NCI-H1092 treated with DMSO at 0.1 percent for 48 hours (cell line): ENCODE measurements at regions not wholly inside any gene's neighbourhood (a gene's known extent, or its start where the extent isn't known, plus 50 kb on each side); places are given as distances from the start of the nearest gene placed in this dataset.

Experiments
- DNase-seq: peaks from one replicate; lab custom pipeline; 2025; lab: John Stamatoyannopoulos, UW

DNA sequence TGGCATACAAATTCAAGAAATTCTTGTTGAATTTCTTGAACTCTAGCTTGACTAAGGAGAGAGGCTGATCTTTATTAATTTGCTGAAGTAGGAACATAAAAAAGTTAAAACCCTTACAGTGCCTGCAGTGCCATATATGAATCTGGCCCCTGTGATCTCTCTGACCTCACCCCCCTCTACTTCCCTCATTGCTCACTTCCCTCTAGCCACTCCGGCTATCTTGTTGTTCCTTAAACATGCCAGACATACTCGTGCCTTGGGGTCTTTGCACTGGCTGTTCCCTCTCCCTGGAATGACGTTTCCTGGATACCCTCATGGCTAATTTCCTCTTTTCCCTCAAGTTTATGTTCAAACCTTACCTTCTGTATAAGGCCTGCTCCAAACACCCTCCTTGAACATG is 246.3 kb upstream of the SIX2 start:
- DNase-seq: no peak

DNA sequence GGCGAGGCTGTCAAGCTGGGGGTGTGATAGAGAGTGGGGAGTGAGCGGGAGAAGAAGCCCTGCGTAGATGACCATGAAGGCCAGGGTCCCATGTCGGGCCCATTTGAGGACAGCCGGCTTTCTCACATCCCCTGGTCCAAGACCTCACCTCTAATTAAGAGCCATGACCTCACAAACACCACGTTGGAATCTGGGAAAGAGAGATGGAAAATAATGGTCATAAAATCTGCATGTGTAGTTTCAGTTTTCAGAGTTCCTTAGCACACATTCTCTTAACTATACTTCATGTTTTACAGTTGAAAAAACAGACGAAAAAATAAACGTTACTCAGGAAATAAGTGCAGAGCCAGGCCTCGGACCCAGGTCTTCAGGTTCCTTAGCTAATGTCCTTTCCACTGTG is 244.8 kb upstream of the SIX2 start:
- DNase-seq: no peak

DNA sequence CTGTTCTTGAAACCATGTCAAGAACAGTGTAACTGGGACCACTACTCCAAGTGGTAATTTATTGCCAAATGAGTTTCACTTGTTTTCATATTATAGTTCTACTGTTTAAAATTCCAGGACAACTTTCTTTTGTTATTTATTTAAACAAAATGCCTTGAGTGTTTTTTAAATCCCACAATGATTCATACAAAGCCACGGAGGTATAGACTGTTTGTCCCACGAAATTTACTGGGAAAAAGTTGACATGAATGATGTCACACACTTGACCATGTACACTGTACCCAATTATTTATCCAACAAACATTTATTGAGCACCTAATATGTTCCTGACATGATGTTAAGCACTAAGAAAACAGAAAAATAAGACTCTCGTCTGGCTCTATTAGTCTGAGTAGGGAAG is 243.9 kb upstream of the SIX2 start:
- DNase-seq: no peak

DNA sequence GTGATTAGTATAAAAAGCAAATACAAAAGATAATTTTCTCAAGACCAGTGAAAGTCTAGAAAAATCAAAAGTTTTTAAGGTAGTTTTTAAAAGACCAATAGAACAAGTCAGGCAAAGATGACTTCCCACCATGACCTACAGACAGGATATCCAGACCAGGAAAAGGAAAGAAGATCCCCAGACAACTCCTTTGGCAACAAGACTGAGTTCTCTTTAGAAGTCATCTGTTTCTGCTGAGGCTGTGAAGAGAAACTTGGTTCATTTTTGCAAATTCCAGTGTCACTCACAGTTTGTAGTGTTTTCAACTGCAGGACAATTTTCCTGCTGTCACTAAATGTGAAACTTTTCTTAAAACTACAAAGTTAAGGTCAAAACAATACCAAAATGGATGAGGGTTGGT is 240.9 kb upstream of the SIX2 start:
- no peak for DNase-seq

DNA sequence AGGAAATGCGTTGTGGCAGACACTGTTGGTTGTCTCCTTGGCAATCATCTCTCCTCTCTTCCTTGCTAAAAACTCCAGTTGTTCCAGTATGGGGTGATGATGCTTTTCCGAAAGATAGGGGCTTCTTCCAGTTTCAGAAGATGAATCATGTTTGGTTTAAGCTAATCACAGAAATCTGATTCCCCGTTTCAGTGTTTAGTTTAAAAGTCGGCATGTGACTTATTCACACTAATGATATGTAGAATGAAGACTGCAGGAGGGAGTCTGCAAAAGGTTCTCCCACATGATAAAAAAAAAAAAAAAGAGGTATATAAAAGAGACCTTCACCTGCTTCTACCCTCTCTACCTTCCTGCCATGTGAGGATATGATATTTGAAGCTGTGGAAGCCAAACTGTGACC is 239.0 kb upstream of the SIX2 start:
- DNase-seq: no peak

DNA sequence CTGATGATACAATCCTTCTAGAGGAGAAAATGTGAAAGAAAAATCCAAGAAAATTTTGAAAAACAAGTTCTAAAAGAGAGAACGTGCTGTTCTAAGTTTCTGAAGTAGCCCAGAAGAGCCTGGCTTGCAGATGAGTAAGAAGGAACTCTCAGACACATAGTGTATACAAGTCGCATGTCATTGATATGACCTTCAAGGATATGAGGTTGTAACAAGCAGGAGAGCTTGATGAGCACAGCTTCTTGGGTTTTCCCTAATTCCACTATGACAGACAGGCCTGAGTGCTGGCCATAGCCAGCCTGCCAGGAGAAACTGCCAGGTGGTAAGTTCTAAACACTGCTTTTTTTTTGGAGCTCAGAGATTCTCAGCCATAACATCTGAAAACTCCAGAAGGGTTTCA is 235.7 kb upstream of the SIX2 start:
- no peak for DNase-seq

DNA sequence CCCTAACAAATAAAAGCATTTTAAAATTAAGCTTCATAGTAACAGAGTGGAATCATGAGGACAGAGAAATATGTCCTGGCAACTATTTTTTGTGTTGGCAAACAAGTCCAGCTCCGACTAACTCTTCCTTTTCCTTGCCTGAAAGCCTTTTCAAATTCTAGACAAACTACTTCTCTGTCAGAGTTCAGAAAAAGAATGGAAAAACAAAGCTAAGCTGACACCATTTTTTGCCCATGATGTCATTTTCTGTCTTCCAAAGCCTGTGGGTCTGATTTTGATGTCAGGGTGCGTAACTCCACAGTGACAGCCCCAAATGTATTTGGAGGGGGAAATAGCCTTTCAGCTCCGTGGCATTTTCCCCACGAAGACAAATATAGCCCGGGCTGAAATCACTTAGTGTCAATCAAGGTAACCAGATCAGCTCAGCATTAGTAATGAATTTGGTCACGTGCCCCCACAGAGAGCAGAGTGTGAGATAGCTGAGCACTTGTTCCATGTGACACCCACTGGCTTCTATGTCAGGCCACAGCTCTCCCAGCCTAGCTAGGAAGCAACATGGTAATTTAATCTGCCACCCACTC is 233.0 kb upstream of the SIX2 start:
- DNase-seq: peak; percentile 33

DNA sequence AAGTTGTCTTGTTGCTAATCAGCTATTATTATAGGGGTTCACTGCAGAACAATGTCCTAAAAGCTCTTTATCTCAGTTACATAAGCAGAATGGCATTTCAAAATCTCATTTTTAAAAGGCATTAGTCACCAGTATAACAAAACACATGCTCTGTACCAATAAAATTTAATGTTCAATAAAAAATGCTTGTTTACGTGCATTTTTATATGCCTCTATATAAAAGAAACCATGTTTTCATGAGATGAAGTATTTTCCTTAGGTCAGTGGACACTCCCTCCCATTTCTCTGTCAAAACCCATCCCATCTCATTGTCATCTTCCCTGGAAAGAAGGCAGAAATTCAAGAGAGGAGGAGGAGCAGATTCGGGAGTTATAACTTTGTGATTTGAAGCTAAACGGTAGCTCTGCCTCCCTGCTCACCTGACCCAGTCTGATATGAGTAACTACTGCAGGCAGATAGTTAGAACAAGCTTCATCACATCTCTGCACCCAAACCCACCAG is 231.9 kb upstream of the SIX2 start:
- no peak for DNase-seq

DNA sequence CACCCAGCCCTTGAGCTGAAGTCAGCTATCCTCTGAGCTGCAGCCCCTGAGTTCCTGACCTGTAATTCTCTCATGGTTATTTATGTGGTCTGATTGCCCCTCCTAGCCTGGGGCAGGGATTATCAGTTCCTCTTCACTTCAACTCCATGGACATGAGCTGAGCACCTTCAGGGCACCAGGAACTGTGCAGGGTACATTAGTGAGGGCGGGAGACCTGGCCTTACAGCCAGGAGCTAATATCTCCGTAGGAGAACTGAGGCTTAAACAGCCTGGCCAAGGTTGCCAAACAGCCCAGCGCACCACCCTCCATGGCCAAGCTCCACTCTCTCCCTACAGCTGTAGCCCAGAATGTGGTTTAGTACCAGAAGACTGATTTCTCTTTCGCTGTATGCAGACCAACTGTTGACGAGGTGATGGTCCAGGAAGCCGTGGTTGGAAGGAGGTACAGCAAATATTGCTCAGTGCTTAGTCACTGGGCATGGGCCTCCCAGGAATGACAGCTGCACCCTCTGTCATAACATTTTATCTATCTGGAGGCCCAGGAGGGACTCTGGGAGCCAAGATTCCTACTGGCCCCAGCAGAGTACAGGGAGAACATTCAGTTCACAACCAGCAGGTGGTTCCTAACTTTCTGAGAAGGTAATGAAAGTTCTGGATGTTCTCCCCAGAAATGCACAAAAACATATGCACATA is 228.7 kb upstream of the SIX2 start:
- DNase-seq: no peak

DNA sequence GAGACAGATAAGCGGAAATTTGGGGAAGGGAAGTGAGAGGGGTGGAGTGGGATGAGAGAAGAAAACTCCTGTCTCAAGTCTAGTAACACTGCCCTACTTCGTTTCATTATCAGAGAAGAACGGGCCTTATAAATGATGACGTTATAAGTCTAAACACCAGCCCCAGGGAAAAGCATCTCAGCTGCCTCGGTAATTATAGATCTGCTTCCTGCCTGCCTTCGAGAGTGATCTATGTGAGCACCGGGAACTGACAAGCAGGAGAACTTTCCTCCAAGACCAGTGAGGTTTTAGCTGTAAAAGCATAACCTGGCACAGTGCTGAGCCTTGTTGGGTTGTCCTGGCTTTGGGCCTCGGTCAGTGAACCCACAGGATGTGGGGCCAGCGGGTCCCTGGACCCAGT is 227.9 kb upstream of the SIX2 start:
- no peak for DNase-seq

DNA sequence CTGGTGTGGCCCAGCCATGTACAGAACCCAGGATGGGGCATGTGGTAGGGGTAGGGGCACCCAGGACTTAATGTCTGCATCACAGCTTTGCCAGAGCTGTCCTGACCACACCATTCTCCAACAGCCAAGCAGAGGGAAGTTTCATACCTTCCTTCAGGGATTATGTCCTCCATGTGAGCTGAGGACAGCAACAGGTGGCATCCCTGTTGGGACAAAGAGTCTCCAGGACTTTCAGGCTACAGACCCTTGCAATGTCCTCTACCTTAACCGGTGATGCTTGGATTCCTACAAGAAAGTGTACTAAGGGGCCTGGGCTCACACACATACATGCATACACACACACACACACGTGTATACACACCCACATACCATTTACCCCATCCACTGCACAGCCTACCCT is 227.0 kb upstream of the SIX2 start:
- DNase-seq: no peak

DNA sequence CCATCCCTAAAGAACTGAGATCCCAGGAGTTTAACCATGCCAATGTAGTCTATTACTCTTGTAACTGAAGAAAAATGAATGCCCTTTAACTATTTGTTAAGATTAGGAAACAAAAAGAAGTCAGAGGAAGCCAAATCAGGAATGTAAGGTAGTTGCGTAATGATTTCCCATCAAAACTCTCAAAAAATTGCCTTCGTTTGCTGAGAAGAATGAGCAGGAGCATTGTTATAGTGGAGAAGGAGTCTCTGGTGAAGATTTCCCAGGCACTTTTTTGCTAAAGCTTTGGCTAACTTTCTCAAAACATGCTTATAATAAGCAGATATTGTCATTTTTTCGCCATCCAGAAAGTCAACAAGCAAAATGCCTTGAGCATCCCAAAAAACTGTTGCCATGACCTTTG is 224.0 kb upstream of the SIX2 start:
- DNase-seq: no peak

DNA sequence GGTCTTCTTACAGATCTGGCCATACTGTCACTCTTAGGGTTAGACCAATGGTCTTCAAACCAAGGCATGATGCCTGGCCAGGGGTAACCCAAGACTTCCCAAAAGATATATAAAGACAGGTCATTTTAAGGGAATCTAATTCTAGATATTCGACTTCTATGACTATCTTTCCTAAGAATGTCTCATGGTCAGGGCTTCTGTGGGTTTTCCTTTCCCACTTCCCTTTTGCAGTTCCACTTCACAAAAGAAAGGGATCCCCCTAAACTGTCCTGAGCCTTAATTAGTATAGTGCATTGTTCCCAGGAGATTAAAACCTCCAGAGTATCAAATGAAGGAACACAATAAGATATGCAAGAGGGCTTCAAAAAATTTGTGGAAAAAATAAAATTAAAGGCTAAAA is 223.6 kb upstream of the SIX2 start:
- DNase-seq: no peak

DNA sequence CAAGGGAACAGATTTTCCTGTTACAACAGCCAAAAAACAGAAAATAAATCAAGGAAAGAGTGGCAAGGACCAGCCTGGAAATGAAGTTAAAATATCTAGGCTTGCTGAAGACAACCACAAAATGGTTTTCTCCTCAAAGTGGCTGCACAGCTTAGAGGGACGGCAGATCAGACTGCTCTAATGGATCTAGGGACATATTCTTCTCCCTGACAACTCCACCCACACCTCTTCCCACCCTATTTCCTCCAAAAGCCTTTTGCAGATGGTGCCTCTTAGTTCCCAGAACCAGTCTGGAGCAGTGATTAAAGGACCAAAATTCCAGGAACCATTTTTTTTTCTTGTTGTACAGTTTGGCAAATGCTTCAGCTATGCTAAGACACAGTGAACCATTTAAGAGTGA is 220.2 kb upstream of the SIX2 start:
- DNase-seq: no peak

DNA sequence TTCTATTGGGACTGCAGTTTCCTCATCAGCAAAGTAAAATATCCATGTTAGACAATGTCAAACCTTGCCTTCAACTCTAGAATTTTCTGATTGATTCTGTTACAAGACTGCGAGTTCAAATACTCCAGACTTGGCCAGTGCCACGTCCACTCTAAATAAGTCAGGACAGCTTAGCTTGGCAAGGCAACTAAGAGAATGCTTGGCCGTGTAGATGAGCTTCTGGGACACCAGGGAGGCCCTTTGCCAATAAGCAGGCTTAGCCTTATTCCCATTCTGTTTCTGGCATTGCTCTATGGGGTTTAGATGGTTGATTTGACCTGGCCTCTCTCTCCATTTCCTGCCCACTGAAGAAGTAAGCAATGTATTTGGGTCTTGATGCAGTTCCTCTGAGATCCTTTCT is 218.1 kb upstream of the SIX2 start:
- no peak for DNase-seq

DNA sequence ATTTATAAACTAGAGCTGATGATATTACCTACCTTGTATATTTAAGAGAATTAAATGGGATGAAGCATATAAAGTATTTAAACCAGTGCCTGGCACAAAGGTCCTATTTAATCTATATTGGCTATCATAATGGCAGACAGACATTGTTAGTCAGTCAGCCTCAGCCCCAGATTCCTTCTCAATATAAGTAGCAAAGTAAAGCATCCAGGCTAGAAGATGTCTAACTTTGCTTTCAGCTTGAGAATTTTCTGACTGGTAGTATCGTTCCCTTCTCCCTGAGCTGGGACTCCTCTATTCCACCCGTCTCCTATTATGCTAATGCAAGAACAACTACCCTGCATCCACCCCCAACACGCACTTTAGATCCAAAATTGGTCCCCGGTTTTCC is 215.7 kb upstream of the SIX2 start:
- DNase-seq: no peak

DNA sequence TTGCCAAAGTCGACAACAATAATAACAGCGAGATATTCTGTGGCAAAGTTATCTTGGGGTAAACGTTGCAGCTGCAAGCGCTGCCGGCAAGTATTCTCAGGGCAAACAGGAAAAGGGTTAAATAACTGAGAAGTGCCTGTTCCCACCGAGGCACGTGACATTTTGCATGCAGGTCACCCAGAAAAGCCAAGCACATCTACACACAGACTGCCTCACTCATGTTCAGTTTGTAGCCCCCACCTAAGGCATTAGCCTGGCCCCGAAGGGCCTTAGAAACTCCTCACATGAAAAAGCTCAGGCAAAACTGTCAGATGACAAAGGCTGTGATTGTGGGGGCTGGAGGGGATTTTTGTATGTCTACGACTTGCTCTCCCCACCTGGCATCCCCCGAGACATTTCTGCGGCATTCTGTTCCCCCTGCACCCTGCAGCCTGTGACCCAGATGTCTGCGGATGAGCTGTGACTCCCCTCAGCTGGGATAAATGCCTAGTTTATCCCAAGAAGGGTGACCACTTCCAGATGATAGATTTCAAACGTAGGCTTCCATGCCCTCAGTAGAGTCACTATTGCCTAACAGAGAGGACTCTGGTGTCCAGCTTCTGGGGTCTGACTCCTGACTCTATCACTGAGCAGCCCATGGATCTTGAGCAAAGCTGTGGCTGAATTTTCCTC is 215.2 kb upstream of the SIX2 start:
- DNase-seq: no peak

DNA sequence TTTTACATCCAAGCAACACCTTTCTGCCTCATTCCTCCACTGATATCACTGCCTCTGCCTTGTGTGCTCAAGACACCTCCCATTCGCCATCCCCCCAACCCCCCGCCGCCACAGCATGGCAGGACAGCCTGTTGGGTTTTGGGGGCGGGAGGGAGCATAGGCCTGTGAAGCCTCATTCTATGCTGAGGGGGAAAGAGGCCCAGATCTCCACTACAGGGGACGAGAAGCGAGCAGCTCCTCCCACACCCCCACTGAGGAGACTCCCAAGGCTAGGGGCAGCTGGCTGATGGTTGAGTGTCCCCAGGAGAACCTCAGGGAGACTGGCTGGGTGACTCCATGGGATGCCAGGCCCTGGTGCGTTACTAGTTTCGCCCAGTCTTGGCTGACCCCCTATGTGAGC is 214.3 kb upstream of the SIX2 start:
- no peak for DNase-seq

DNA sequence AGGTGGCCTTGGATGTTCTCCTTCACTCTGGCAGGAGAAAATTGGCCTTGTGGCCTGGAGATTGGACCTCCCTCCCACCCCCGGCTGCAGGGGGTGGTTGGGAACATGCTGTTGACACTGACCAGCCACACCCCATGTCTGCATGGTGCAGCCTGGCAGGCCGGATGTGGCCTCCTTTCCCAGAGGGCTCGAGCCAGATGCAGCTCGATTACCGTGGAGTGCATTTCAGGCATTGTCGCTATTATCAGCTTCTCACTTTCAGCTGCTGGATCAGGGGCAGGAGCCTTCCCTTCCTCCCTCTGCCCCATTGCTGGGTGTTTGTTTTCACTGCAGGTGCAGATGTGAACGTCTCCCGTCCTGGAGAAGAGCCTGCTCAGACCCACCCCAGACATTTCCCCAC is 211.0 kb upstream of the SIX2 start:
- DNase-seq: peak; percentile 31

DNA sequence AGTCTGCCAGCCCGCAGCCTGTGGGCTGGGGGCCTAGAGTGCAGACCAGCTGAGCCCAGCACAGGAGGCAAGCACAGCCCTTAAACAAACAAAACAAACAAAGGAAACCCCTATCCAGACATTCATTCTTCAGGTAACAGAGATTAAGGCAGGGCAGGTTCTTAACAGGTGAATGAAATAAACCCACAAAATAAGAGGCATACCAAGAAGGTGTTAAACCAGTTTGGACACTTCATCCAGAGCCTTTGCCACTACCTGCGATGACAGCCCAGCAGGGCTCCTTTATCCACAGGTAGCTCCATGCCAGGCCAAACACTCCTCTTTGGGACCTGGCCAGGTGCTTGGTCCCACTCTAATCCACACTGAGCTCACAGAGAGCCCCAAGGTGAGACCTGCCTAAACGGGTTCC is 209.7 kb upstream of the SIX2 start:
- peak; percentile 7 for DNase-seq

DNA sequence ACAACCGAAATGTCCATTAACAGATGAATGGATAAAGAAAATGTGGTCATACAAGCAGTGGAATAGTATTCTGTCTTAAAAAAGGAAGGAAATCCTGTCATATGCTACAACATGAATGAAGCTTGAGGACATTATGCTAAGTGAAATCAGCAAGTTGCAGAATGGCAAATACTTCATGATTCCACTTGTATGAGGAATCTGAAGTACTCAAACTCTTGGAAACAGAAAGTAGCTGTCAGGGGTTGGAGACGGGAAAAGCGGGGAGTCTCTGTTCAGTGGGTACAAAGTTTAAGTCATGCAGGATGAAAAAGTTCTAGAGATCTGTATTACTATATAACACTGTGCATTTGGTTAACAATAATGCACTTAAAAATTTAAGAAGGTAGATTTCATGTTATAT is 209.0 kb upstream of the SIX2 start:
- DNase-seq: no peak

DNA sequence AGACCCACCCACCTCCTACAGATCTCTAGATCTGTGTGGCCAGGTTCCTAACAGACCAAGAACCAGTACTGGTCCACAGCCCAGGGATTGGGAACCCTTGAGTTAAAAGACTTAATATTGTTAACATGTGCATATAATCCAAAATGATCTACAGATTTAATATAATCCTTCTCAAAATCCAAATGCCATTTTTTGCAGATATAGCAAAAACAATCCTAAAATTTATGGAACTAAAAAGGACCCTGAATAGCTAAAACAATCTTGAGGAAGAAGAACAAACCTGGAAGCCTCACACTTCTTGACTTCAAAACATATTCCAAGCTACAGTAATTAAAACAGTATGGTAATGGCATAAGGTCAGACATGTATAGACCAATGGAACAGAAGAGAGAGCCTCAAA is 206.9 kb upstream of the SIX2 start:
- DNase-seq: no peak

DNA sequence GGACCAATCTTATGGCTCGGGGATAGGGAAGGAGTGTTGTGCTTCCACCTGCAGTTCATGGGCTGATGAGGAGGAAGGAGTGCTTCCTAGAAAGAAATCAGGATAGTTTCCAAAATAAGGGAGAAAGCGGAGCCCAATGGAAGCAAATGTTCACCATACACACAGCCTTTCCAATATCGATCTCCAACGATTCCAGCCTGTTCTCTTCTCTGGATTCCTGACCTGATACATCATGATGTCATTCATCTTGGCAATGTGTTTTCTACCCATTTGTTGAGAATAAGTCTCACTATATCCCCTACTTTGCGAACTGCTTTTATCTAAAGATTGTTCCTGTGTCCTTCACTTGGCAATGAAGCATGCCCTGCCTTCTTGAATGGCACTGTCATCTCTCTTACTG is 205.3 kb upstream of the SIX2 start:
- DNase-seq: no peak
